ENCODE measurements at regions not wholly inside any gene's neighbourhood (a gene's known extent, or its start where the extent isn't known, plus 50 kb on each side); places are given as distances from the start of the nearest gene placed in this dataset.
A peak's percentile ranks its signal among the peaks of the same experiment; 100 is the strongest.

- Histone ChIP-seq H3K36me3 (ENCODE audit: control insufficient read depth, insufficient read depth, low read length, severe bottlenecking) (no peaks in the 10 kb centered on the region), H3K9me3 (ENCODE audit: control insufficient read depth, low read length) (no peaks in the 10 kb centered on the region)
Measured at GRCh38 chr12:42706321-42706720, 116.8 kb upstream of the PRICKLE1 start.

DNA sequence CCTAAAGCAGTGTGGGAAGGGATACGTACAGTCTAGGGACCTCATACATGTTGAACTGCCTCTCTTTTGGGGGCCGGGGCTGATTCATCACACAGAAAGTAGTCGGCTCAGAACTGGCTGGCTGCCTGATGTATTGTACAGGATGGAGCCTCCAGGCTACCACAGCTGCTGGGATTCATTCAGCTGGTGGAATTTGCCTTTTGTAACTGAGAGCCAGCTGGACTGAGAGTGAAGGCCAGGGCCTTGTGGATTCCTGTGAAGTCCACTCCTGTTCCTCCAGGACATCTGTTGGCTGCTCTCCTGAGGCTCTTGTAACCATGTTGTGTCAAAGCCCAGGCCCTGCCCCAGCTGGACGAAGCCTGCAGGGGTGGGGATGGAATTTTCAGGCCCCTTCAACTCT is 116.3 kb upstream of the PRICKLE1 start:
- Histone ChIP-seq H3K9me3 (ENCODE audit: control insufficient read depth, low read length) (no peaks in the 10 kb centered on the region), H3K9ac (ENCODE audit: low read length) (no peak overlapping the region), H3K27me3 (replicated peaks; ENCODE audit: control insufficient read depth, insufficient read depth, low read length) (no peaks in the 10 kb centered on the region), H3K36me3 (ENCODE audit: control insufficient read depth, insufficient read depth, low read length, severe bottlenecking) (no peaks in the 10 kb centered on the region), H3K4me1 (ENCODE audit: control insufficient read depth, insufficient read depth, low read length) (peaks cover 45% of the 10 kb centered on the region), H3K4me3 (ENCODE audit: low read length) (no peak overlapping the region)
- peak; percentile 97 for DNase-seq (ENCODE audit: low read depth)

More at GRCh38 chr12:42706321-42706720, 116.8 kb upstream of the PRICKLE1 start:
- H3K4me3 ChIP-seq (ENCODE audit: low read length), result no peak overlapping the region
- no peak overlapping the region for H3K9ac ChIP-seq (ENCODE audit: low read length)
- DNase-seq (ENCODE audit: low read depth), result peak; percentile 61
- no peaks in the 10 kb centered on the region for H3K27me3 ChIP-seq (replicated peaks; ENCODE audit: control insufficient read depth, insufficient read depth, low read length)
- peaks cover 45% of the 10 kb centered on the region for H3K4me1 ChIP-seq (ENCODE audit: control insufficient read depth, insufficient read depth, low read length)

GRCh38 chr12:42704810-42705401 is 115.4 kb upstream of the PRICKLE1 start:
- Histone ChIP-seq H3K36me3 (ENCODE audit: control insufficient read depth, insufficient read depth, low read length, severe bottlenecking) (no peaks in the 10 kb centered on the region), H3K9me3 (ENCODE audit: control insufficient read depth, low read length) (no peaks in the 10 kb centered on the region), H3K27me3 (replicated peaks; ENCODE audit: control insufficient read depth, insufficient read depth, low read length) (no peaks in the 10 kb centered on the region), H3K4me1 (ENCODE audit: control insufficient read depth, insufficient read depth, low read length) (peaks cover 45% of the 10 kb centered on the region), H3K4me3 (ENCODE audit: low read length) (no peak overlapping the region), H3K9ac (ENCODE audit: low read length) (no peak overlapping the region)
- no peak for DNase-seq (ENCODE audit: low read depth)

GRCh38 chr12:42704340-42704739 is 114.8 kb upstream of the PRICKLE1 start:
- no peaks in the 10 kb centered on the region for H3K9me3 ChIP-seq (ENCODE audit: control insufficient read depth, low read length)

GRCh38 chr12:42701084-42701483 is 111.5 kb upstream of the PRICKLE1 start:
- Histone ChIP-seq H3K4me1 (ENCODE audit: control insufficient read depth, insufficient read depth, low read length) (peaks cover 50% of the 10 kb centered on the region), H3K9me3 (ENCODE audit: control insufficient read depth, low read length) (no peaks in the 10 kb centered on the region), H3K4me3 (ENCODE audit: low read length) (no peak overlapping the region)

More at GRCh38 chr12:42704340-42704739, 114.8 kb upstream of the PRICKLE1 start:
- Histone ChIP-seq H3K9ac (ENCODE audit: low read length) (no peak overlapping the region), H3K36me3 (ENCODE audit: control insufficient read depth, insufficient read depth, low read length, severe bottlenecking) (no peaks in the 10 kb centered on the region), H3K4me1 (ENCODE audit: control insufficient read depth, insufficient read depth, low read length) (peaks cover 45% of the 10 kb centered on the region), H3K27me3 (replicated peaks; ENCODE audit: control insufficient read depth, insufficient read depth, low read length) (no peaks in the 10 kb centered on the region), H3K4me3 (ENCODE audit: low read length) (no peak overlapping the region)
- DNase-seq (ENCODE audit: low read depth), result no peak

GRCh38 chr12:42698213-42698612 is 108.7 kb upstream of the PRICKLE1 start:
- H3K4me1 ChIP-seq (ENCODE audit: control insufficient read depth, insufficient read depth, low read length), result peaks cover 34% of the 10 kb centered on the region
- no peaks in the 10 kb centered on the region for H3K27me3 ChIP-seq (replicated peaks; ENCODE audit: control insufficient read depth, insufficient read depth, low read length)
- no peak for DNase-seq (ENCODE audit: low read depth)
- H3K4me3 ChIP-seq (ENCODE audit: low read length), result no peak overlapping the region
- no peaks in the 10 kb centered on the region for H3K9me3 ChIP-seq (ENCODE audit: control insufficient read depth, low read length)
- no peak overlapping the region for H3K9ac ChIP-seq (ENCODE audit: low read length)
- H3K36me3 ChIP-seq (ENCODE audit: control insufficient read depth, insufficient read depth, low read length, severe bottlenecking), result no peaks in the 10 kb centered on the region

More at GRCh38 chr12:42701084-42701483, 111.5 kb upstream of the PRICKLE1 start:
- no peaks in the 10 kb centered on the region for H3K36me3 ChIP-seq (ENCODE audit: control insufficient read depth, insufficient read depth, low read length, severe bottlenecking)
- H3K9ac ChIP-seq (ENCODE audit: low read length), result no peak overlapping the region
- H3K27me3 ChIP-seq (replicated peaks; ENCODE audit: control insufficient read depth, insufficient read depth, low read length), result no peaks in the 10 kb centered on the region
- no peak for DNase-seq (ENCODE audit: low read depth)

DNA sequence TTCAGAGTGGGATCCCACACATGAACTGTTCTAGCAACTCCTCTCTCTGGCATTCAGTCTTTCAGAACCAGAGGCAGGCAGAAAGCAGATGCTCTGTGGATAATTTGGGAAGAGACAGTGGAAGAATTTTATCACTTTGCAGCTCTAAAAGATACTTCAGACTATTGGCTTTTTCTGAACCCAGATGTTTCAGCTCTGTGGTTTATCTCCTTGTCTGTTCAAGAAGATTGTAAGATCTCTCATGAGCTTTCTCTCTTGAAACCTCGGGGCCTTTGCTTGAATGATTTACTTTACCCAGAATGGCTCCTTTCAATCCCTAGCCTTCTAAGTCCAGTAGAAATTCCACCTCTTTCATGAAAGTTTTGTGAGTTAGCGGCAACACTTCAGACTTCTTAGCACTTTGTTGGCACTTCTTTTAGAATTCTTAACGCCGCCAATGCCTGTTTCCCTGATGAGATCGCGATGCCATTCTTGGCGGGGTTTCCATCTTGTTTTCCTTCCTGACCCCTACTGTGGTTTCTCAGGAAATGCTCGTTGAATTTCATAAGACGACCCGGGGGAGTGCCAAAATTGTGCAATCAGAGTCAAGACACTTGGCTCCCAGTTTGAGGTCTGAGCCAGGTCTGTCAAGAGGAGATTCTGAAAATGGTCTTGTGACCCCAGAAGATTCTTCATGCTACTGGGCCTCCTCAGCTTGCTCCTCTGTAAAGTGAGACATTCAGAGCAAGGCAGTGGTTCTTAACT is 107.0 kb upstream of the PRICKLE1 start:
- Histone ChIP-seq H3K36me3 (ENCODE audit: control insufficient read depth, insufficient read depth, low read length, severe bottlenecking) (no peaks in the 10 kb centered on the region), H3K27me3 (replicated peaks; ENCODE audit: control insufficient read depth, insufficient read depth, low read length) (no peaks in the 10 kb centered on the region), H3K9ac (ENCODE audit: low read length) (peak overlapping the region; percentile 51), H3K9me3 (ENCODE audit: control insufficient read depth, low read length) (no peaks in the 10 kb centered on the region), H3K4me1 (ENCODE audit: control insufficient read depth, insufficient read depth, low read length) (peaks cover 34% of the 10 kb centered on the region), H3K4me3 (ENCODE audit: low read length) (peak overlapping the region; percentile 60)
- DNase-seq (ENCODE audit: low read depth), result peak; percentile 33

- Histone ChIP-seq H3K36me3 (ENCODE audit: control insufficient read depth, insufficient read depth, low read length, severe bottlenecking) (no peaks in the 10 kb centered on the region), H3K4me1 (ENCODE audit: control insufficient read depth, insufficient read depth, low read length) (peaks cover 34% of the 10 kb centered on the region), H3K9me3 (ENCODE audit: control insufficient read depth, low read length) (peaks cover 1% of the 10 kb centered on the region), H3K27me3 (replicated peaks; ENCODE audit: control insufficient read depth, insufficient read depth, low read length) (no peaks in the 10 kb centered on the region), H3K4me3 (ENCODE audit: low read length) (no peak overlapping the region), H3K9ac (ENCODE audit: low read length) (no peak overlapping the region)
- DNase-seq (ENCODE audit: low read depth), result no peak
Measured at GRCh38 chr12:42695490-42695995, 106.0 kb upstream of the PRICKLE1 start.

DNA sequence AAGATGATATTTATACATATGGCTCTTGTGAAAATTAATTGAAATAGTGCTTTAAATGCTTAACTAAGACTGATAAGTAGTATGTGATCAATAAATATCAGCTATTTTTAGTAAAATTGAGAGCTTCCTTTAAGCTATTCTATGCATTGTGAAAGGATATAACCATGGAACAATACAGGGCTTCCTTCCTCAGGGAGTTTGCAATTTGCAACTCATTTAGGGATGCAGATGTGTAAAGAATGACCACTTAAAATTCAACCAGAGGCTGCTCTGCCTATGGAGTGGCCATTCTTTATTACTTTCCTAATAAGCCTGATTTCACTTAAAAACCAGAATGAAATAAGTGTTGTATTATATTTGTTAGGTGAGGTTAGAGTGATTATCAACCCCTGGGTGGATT is 103.2 kb upstream of the PRICKLE1 start:
- H3K9me3 ChIP-seq (ENCODE audit: control insufficient read depth, low read length), result peaks cover 6% of the 10 kb centered on the region
- H3K36me3 ChIP-seq (ENCODE audit: control insufficient read depth, insufficient read depth, low read length, severe bottlenecking), result no peaks in the 10 kb centered on the region
- H3K4me1 ChIP-seq (ENCODE audit: control insufficient read depth, insufficient read depth, low read length), result peaks cover 22% of the 10 kb centered on the region
- no peaks in the 10 kb centered on the region for H3K27me3 ChIP-seq (replicated peaks; ENCODE audit: control insufficient read depth, insufficient read depth, low read length)
- peak overlapping the region; percentile 76 for H3K9ac ChIP-seq (ENCODE audit: low read length)
- no peak for DNase-seq (ENCODE audit: low read depth)
- H3K4me3 ChIP-seq (ENCODE audit: low read length), result peak overlapping the region; percentile 78

GRCh38 chr12:42691991-42692557 is 102.5 kb upstream of the PRICKLE1 start:
- Histone ChIP-seq H3K27me3 (replicated peaks; ENCODE audit: control insufficient read depth, insufficient read depth, low read length) (no peaks in the 10 kb centered on the region), H3K36me3 (ENCODE audit: control insufficient read depth, insufficient read depth, low read length, severe bottlenecking) (no peaks in the 10 kb centered on the region), H3K9me3 (ENCODE audit: control insufficient read depth, low read length) (peaks cover 6% of the 10 kb centered on the region), H3K4me1 (ENCODE audit: control insufficient read depth, insufficient read depth, low read length) (peaks cover 20% of the 10 kb centered on the region), H3K9ac (ENCODE audit: low read length) (peak overlapping the region; percentile 76), H3K4me3 (ENCODE audit: low read length) (peak overlapping the region; percentile 78)
- DNase-seq (ENCODE audit: low read depth), result no peak

DNA sequence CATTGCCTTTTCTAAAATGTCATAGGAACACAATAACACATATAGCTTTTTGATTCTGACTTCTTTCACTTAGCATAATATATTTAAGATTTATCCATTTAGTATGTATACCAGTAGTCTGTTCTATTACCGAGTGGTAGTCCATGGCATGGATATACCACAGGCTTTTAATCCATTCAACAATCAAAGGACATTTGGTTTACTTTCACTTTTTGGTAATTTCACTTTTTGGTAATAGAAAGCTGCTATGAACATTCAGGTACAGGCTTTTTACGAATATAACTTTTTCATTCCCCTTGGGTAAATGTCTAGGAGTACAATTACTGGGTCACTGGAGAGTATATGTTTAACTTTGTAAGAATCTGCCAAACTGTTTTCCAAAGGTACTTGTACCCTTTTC is 100.7 kb upstream of the PRICKLE1 start:
- H3K4me3 ChIP-seq (ENCODE audit: low read length), result no peak overlapping the region
- no peaks in the 10 kb centered on the region for H3K27me3 ChIP-seq (replicated peaks; ENCODE audit: control insufficient read depth, insufficient read depth, low read length)
- peaks cover 12% of the 10 kb centered on the region for H3K4me1 ChIP-seq (ENCODE audit: control insufficient read depth, insufficient read depth, low read length)
- no peak for DNase-seq (ENCODE audit: low read depth)
- H3K36me3 ChIP-seq (ENCODE audit: control insufficient read depth, insufficient read depth, low read length, severe bottlenecking), result no peaks in the 10 kb centered on the region
- H3K9ac ChIP-seq (ENCODE audit: low read length), result no peak overlapping the region
- peaks cover 6% of the 10 kb centered on the region for H3K9me3 ChIP-seq (ENCODE audit: control insufficient read depth, low read length)

Measured in adipocyte (in vitro differentiated cells).